HG03558 (cell line): ENCODE measurements at regions not wholly inside any gene's neighbourhood (a gene's known extent, or its start where the extent isn't known, plus 50 kb on each side); places are given as distances from the start of the nearest gene placed in this dataset.

Experiments used
- ATAC-seq: cut with Tn5 transposase; IDR thresholded peaks from one replicate; pipeline ENCODE4 v1.9.1; 2021; ENCODE audit warnings: moderate number of reproducible peaks; ENCODE audit not compliant: unreplicated experiment; ENCODE audit errors: extremely low read depth

- no peak for ATAC-seq
Observed at GRCh38 chr1:10957133-10957532, 55.3 kb upstream of the TARDBP start.

GRCh38 chr1:10958614-10959013 lies 53.8 kb upstream of the TARDBP start:
- no peak for ATAC-seq

GRCh38 chr1:10960411-10961299 lies 51.8 kb upstream of the TARDBP start:
- no peak for ATAC-seq

GRCh38 chr1:10961300-10961833 lies 51.1 kb upstream of the TARDBP start:
- no peak for ATAC-seq

GRCh38 chr1:10962483-10962882 lies 50.0 kb upstream of the TARDBP start:
- ATAC-seq, result no peak
